HG03039 (cell line): ENCODE measurements at regions not wholly inside any gene's neighbourhood (a gene's known extent, or its start where the extent isn't known, plus 50 kb on each side); places are given as distances from the start of the nearest gene placed in this dataset.
"Not testable (repeated sequence)": the region's sequence is repeated elsewhere in the genome, so short reads cannot be mapped to it uniquely, and the experiment has no call there.

Source experiments
- ATAC-seq: cut with Tn5 transposase; IDR thresholded peaks from one replicate; pipeline ENCODE4 v1.9.1; 2021; ENCODE audit warnings: mild to moderate bottlenecking, moderate library complexity; ENCODE audit not compliant: unreplicated experiment

DNA sequence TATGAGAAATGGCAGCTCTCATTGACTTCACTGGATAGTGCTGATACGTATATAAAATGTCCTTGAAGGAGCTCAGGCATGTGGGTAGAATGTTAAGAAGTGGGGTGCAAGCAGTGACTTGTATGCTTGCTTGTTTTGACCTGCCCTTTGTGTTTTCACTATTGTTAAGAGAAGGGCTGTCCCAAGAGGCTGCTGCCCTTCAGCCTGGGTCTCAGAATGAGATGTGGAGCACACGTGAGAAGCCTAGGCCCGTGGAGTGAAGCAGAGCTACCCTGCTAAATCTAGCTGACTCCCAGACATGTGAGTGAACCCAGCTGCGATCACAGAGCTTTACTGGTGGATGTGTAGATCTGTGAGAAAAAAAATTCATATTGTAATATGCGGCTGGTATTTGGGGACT lies 305.3 kb upstream of the RGS17 start:
- no peak for ATAC-seq

DNA sequence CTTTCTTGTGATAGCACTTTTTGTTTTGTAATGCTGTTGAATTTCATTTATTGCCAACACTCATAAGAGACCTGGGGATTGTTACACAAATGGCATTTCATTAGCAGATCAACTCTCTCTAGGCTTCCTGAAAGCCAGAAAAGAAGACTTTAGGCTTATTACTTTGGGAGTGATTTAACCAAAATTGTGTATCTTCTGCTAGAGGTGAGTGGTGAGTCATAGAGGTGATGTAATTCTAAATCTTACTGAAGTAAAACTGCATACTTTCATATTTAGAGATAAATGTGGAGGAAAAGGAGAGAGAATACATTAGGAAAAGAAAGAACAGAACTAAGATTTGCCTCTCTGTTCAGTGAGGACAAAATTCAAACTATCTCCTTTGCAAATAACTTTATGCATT lies 304.7 kb upstream of the RGS17 start:
- no peak for ATAC-seq

DNA sequence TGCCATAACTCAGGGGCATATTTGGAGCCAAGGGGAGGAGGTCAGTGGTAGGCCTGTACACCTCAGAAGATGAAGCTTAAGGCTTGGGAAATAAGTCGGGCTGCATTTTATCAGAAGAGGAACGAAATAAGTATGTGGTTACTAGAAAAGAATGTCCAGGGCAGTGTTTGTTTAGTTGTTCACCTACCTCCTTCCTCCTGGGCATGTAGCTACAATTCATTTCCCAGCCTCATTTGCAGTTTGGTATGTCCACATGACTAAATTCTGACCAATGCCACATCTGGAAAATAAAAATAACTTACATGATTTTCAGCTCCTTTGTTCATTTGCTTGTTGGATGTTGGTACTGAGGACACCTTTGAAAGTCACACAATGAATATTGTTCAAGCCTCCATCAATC lies 294.5 kb upstream of the RGS17 start:
- no peak for ATAC-seq

DNA sequence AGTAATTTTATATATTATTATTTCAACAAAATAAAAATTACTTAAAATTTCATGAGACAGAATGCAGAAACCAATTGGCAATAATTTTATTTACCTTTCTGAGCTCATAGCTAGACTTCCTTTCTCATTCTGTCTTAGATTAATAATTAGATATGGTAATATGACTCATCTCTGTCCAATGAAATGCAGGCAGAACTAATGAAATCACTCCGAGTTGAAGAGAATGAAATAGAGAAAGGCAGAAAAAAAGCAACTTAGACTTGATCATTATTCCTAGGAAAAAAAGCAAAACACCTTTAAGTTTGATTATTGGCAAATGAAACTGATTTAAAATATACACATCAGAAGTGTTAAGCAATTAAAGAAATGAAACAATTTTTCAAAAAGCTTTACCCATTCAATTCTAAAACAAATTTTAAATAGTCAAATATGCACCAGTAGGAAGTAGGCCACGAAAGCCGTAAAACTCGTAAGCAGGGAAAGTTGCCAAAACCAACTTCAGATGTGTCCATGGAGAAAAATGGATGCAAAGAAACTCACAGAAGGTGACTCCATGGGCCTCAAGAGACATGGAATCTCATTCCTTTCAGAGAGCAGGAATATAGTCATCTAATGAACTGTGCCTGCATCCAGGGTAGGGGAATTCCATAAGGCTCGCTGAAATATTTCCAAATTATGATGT lies 293.8 kb upstream of the RGS17 start:
- ATAC-seq, result no peak

DNA sequence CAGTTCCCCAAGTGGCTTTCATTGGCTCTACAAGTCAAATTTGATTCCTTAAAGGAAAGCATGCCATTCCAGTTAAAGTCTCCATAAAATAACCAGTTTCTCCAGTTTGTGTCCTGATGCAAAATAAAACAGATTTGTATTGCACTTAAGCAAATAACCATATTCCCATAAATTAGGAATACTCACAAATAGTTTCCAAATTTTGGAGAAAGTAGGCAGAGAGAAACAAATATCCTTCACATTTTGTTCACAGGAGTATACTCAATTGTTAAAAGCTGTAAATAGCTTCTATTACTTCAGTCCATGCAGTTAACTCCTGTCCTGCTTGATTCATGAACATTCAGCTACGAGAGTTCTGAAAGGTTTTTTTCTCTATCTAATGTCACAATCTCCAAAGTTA lies 281.4 kb upstream of the RGS17 start:
- no peak for ATAC-seq

DNA sequence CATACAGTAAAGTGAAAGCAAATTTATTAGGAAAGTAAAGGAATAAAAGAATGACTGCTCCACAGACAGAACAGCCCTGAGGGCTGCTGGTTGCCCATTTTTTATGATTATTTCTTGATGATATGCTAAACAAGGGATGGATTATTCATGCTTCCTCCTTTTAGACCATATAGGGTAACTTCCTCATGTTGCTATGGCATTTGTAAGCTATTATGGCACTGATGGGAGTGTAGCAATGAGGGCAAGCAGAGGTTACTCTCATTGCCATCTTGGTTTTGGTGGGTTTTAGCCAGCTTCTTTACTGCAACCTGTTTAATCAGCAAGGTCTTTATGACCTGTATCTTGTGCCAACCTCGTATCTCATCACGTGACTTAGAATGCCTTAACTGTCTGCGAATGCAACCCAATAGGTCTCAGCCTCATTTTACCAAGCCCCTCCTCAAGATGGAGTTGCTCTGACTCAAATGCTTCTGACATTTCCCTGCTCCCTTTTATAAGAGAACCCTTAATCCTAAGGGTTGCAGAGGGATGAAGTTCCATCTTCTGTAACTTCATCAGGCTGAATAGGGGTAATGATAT lies 280.1 kb upstream of the RGS17 start:
- ATAC-seq, result no peak

DNA sequence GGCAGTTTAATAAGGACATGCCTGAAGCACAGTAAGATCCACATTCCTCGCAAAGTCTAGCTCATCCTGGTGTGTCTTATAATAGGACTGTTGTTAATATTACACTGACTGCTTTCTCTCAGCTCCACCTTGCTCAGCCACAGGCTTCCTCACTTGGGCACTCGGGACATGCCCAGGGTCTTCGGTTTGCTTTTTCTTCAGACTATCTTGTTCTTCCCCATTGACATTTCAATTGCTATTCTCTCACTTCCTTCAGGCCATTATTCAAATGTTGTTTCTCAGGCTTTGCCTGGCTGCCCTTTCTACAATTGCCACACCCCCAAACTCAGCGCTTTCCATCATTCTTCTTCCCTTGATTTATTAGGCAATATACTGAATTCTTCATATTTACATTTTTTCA lies 274.8 kb upstream of the RGS17 start:
- ATAC-seq, result no peak

DNA sequence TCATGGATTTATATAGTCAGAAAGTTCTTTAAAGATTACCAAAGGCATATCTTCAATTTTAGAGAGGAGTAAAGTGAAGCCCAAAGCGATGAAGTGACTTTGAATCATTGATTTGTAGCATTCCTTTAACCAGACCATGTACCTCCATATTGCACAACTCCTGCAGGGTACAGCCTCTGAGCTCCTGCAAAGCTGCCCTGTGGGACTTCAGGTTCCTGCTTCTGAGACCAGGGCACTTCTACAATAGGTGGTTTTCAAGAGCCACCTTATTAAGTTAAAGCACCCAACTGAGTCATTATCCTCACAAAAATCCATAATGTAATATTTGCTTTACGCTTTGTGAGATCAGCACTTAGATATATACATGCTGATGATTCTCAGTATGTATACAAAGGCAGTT lies 270.7 kb upstream of the RGS17 start:
- ATAC-seq, result no peak

DNA sequence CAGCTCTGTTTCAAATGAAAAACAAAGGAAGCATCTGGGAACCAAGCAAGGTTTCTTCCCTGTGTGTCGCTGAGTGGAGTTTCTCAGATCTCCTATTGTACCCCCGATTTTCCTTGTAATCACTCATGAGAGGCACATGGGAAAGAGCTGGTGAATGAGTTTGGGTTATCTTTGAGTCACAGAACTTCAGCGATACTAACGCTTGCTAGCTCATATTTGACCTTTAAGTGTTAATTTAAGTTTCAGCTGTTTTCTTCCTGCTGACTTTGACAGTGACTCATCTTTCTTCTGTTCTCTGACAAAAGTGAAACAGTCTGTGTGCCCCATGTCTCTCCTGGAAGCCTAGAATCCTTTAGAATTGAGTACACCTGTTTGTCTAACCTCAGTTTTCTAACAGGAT lies 261.1 kb upstream of the RGS17 start:
- ATAC-seq, result no peak

DNA sequence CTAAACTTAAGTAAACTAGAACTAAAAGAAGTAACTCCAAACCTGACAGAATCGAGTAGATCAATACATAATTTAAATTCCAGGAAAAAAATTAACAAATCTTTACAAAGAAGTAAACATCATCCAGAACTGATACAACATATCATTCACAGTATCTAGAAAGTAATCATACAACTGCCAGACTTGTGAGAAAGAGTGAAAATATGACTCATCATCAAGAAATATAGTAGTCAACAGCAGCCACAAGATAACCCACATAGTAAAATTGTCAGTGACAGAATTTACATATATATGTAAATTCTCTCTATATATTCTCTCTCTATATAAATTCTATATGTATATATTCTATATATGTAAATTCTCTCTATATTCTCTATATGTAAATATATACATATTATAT lies 242.8 kb upstream of the RGS17 start:
- no peak for ATAC-seq

DNA sequence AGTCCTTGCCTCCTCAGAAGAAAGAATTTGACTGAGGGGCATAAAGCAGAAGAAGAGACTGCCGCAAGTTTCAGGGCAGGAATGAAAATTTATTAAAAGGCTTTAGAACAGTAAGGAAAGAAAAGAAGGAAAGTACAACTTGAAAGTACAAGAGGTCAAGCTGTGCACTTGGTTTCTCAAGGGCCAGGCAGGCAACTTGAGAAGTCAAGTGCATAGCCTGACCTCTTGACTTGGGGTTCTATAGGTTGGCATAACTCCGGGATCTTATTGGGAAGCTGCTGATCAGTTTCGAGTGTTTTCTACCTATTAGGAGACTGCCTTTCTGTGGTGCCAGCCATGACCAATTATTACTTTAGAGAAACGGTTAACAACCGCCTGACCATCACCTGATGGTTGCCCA lies 237.0 kb upstream of the RGS17 start:
- no peak for ATAC-seq

DNA sequence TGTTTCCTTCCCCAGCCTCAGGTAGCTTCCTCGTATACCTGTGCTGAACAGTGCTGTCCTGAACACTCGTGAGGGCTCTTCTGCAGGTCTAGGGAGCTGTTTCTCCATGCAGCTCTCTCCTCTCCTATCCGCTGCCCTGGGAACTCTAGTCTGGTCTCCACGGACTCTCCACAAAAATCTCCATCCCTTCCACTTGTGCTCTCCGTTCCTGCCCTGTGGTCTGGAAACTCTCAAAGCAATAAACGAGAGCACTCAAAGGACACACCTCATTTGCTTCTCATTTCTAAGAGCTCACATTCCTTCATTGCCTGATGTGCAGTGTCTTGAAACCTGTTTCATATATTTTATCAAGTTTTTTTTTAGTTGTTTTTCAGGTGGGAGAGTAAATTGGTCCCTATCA lies 235.9 kb upstream of the RGS17 start:
- no peak for ATAC-seq

DNA sequence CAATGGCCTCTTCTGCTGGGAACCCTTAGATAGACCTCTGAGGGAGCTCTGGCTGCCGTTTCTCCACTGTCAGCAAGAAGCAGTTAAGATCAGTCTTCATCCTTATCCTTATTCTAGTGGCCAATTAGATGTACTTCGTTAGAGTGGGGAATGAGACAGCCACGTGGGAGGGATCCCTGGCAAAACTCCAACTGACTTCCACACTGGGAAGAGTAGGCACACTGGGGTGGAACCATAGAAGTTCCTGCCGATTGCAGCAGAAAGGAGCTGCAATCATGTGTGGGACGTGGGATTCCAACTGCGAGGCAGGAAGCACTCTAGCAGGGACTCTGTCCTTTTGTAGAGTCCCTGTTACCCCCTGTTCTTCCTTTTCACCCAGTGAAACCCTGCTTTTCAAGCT lies 226.3 kb upstream of the RGS17 start:
- no peak for ATAC-seq

DNA sequence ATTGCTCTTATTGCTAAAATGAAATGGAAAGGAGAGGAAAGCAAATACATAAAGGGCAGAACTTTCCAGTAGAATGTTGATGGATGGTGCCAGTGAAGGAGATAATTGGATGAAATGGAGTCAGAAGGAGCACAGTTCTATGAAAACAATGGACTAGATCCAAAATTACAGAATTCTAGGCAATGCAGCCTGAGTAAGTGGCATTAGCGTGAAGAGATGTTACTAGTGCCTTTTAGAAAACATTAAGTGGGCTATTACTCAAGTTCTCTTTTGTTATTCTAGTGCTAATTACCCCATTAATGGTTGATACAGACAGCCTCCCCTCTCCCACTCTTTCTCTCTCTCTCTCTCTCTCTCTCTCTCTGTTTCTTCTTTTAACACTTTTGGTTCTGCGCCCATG lies 209.5 kb upstream of the RGS17 start:
- ATAC-seq, result no peak

DNA sequence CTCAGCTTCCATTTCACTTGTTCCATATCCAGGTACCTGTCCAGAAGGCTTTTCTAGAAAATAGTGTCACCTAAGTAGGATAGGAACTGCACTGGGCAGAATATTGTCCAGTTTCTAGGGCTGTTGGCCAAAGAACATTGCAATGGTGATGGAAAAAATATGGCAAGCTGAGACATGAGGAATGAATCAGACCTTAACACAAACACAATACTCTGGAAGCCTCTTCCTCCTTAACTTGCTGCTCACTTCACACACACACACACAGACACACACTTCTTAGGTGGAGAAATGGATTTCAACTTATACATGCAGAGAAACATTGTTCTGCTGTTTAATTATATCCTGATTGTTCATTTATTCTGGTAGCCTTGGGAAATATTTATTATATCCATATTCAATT lies 203.0 kb upstream of the RGS17 start:
- no peak for ATAC-seq

DNA sequence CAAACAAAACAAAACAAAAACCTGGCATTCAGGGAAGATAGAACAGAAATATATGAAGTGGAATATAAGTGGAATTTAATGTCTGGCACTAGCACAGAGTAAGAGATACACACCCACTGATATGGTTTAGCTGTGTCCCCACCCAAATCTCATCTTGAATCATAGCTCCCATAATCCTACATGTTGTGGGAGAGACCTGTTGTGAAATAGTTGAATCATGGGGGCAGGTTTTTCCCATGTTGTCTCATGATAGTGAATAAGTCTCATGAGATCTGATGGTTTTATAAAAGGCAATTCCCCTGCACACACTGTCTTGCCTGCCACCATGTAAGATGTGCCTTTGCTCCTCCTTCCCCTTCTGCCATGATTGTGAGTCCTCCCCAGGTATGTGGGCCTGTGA lies 200.1 kb upstream of the RGS17 start:
- not testable (repeated sequence) for ATAC-seq

DNA sequence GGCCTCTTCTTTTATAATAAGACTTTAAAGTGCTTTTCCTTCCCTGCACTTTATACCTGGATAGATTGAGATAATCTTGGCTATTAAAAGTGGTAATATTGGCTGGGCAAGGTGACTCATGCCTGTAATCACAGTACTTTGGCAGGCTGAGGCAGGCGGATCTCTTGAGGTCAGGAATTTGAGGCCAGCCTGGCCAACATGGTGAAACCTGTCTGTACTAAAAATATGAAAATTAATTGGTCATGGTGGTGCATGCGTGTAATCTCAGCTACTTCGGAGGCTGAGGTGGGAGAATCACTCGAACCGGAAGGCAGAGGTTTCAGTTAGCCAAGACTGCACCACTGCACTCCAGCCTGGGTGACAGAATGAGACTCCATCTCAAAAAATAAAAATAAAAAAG lies 197.1 kb upstream of the RGS17 start:
- ATAC-seq, result no peak

DNA sequence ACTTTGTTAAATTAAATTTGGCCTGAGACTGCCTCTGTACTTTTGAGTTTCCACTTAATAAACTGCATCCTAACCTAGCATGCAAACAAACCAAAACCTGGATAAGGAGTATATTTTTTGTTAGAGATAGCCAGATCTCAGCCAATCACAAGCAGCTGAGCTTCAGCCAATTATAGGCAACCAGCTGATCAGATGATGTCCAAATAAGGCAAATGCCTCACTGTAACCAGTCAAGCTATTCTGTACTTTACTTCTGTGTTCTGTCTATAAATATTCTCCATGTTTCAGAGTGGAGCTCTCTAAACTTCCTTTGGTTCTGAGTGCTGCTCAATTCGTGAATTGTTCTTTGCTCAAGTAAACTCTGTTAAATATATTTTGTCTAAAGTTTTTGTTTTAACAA lies 194.6 kb upstream of the RGS17 start:
- no peak for ATAC-seq

DNA sequence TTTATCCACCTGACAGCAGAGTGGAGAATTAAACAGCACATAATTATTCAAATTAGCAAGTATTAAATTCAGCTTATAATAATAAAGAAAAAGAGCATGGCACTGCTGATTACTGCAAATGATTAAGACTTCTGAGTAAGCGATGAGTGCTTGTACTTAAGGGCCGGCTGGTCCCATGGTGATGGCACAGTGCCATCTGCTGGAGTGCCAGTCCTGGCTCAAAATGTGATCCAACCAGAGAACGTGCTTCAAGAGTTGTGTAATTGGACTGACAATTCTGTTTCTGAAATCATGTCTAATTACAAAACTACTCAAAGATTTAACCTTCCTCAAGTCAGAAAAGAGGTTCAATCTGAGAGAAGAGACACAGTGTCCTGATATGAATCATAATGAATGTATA lies 181.6 kb upstream of the RGS17 start:
- ATAC-seq, result peak; percentile 67

DNA sequence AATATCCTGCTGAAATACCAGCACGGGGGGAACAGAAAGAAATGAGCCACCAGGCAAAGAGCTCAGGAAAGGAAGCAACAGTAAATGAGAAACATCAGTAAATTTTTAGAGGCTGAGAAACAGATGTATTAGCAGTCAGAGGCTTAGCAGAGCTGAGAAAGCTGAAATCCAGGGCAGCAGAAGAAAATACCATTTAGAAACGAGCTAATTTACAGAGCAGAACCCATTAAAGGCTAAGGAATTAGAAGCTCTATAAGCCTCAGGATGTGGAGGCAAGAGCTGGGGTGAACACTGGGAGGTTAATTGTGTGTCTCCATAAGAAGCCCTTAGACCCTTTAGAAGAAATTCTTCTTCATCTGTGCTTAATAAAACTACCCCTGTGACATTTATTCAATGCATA lies 178.6 kb upstream of the RGS17 start:
- no peak for ATAC-seq

DNA sequence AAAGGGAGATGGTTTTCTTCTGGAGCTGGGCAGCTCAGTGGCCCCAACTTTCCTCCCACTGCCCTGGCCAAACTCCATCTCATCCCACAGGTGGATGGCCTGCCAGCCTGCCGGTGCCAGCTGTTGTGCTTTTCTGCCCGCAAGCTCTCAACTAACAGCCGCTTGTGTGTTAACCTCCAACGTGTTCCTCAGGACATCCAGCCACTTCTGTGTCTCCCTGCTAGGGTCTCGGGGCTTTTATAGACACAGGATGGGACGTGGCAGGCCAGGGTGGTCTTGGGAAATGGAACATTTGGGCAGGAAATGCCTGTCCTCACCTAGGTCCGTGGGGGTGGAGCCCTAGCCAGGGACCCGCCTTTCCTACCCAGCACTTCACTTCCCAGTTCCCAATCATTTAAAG lies 171.1 kb upstream of the RGS17 start:
- no peak for ATAC-seq

DNA sequence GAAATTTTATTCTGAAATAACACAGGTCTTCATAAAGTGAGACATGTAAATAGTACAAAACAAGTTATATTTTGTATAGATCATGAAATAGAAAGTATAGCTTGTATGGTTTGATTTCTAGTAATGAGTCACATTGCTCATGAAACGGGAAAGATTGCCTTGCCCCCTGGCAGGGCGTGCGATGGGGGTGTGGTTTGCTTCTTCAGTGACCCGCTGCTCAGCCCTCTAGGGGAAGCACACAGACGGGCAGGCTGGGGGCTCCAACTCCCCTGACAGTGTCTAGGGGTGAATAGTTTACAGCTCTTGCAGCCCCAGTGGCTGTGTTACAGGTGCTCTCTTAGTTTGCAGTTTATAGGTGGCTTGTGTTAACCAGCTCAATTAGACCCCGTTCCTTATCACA lies 170.5 kb upstream of the RGS17 start:
- ATAC-seq, result no peak

DNA sequence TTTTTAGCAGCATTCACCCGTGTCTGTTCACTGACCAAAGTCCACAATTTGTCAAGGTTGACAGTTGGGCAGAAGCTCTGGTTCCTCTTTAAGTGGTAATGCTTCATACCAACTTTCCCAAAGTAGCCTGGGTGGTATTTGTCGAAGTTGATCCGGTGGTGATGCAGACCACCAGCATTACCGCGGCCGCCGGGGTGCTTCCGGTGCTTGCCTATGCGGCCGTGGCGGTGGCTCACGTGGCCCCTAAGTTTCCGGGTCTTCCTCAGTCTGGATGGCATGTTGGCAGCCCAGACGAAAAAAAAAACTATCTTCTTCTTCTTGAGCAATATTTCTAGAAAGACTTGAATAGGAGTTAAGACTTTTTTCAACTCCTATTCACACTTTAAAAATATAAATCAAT lies 151.4 kb upstream of the RGS17 start:
- ATAC-seq, result not testable (repeated sequence)
